ENCODE measurements at regions not wholly inside any gene's neighbourhood (a gene's known extent, or its start where the extent isn't known, plus 50 kb on each side); places are given as distances from the start of the nearest gene placed in this dataset.
"Not testable (repeated sequence)": the region's sequence is repeated elsewhere in the genome, so short reads cannot be mapped to it uniquely, and the experiment has no call there.

DNA sequence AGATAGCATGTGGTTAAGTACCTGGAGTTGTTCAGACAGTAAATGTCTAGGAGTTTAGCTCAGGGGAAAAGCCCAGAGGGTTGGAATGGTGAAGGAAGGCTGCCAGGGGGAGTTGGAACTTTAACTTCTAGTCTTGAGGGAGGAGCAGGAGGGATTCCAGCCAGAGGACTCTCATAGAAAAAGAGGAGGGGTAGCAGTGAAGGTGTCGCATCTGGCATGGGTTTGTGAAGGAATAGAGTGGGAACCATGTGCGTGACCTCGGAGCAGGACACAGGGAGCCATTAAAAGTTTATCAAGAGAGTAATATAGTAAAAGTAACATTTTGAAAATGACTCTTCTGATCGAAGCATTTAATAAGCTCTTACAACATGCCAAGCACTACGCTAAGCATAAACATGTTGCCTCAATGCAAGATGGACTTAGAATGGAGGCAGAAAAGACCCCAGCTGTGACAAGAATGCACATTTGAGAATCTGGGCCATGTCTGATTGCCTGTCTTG is 632.4 kb upstream of the CAMK1G start:
- H3K27ac Mint-ChIP-seq: no peak overlapping the region
- H3K4me3 Mint-ChIP-seq: no peak overlapping the region
- H3K36me3 Mint-ChIP-seq (ENCODE audit: low read depth): no peaks in the 10 kb centered on the region
- peaks cover 4% of the 10 kb centered on the region for H3K27me3 Mint-ChIP-seq (ENCODE audit: low read depth)
- no peaks in the 10 kb centered on the region for H3K9me3 Mint-ChIP-seq
- H3K4me1 Mint-ChIP-seq (ENCODE audit: low read depth): no peaks in the 10 kb centered on the region

DNA sequence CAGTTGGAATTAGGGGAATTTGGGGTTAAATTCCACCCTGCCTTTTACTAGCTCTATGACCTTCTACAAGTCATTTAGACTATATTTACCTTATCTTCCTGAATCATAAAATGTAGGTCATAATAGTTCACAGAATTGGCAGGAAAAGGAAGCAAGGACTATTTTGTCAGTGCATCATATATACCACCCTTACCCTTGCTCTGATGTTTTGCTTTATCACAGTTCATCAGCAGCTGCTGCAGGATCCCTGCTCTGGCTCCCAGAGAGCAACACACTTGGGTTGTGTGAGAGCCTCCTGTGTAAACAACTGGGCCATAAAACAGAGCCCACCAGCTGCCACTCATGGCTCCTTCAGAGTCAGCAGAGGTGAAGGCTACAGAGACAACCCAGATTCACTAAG is 631.6 kb upstream of the CAMK1G start:
- Mint-ChIP-seq H3K27me3 (ENCODE audit: low read depth) (peaks cover 2% of the 10 kb centered on the region), H3K36me3 (ENCODE audit: low read depth) (no peaks in the 10 kb centered on the region), H3K4me1 (ENCODE audit: low read depth) (no peaks in the 10 kb centered on the region), H3K9me3 (no peaks in the 10 kb centered on the region), H3K4me3 (no peak overlapping the region), H3K27ac (no peak overlapping the region)

DNA sequence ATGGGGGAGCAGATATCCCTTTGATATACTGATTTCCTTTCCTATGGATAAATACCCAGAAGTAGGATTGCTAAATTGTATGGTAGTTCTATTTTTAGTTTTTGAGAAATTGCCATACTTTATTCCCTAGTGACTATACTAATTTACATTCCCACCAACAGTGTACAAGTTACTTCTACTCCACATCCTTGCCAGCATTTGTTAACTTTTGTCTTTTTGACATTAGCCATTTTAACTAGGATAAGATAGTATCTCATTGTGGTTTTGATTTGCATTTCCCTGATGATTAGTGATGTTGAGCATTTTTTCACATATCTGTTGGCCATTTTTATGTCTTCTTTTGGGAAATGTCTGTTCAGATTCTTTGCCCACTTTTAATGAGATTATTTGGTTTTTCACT is 620.6 kb upstream of the CAMK1G start:
- Mint-ChIP-seq H3K27me3 (ENCODE audit: low read depth) (no peaks in the 10 kb centered on the region), H3K4me1 (ENCODE audit: low read depth) (no peaks in the 10 kb centered on the region), H3K27ac (no peak overlapping the region), H3K9me3 (no peaks in the 10 kb centered on the region), H3K36me3 (ENCODE audit: low read depth) (no peaks in the 10 kb centered on the region), H3K4me3 (no peak overlapping the region)

DNA sequence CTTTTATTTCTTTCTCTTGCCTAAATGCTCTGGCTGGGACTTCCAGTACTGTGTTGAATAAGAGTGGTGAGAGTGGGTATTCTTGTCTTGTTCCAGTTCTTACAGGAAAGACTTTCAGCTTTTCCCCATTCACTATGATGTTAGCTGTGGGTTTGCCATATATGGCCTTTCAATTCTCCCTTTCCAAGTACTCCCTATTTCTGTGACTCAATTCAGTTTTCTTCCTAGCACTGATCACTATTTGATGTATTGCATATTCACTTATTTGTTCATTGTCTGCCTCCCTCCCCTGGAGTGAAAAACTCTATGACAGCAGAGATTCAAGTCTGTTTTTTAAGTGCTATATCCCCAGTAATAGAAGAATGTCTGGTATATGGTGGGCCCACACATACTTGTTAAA is 618.2 kb upstream of the CAMK1G start:
- Mint-ChIP-seq H3K27me3 (ENCODE audit: low read depth) (peaks cover 4% of the 10 kb centered on the region), H3K27ac (no peak overlapping the region), H3K4me1 (ENCODE audit: low read depth) (no peaks in the 10 kb centered on the region), H3K4me3 (no peak overlapping the region), H3K9me3 (no peaks in the 10 kb centered on the region), H3K36me3 (ENCODE audit: low read depth) (no peaks in the 10 kb centered on the region)

GRCh38 chr1:208967334-208967733 is 616.2 kb upstream of the CAMK1G start:
- H3K9me3 Mint-ChIP-seq: no peaks in the 10 kb centered on the region
- H3K4me1 Mint-ChIP-seq (ENCODE audit: low read depth): no peaks in the 10 kb centered on the region
- no peak overlapping the region for H3K4me3 Mint-ChIP-seq
- H3K27ac Mint-ChIP-seq: no peak overlapping the region
- H3K36me3 Mint-ChIP-seq (ENCODE audit: low read depth): no peaks in the 10 kb centered on the region
- peaks cover 7% of the 10 kb centered on the region for H3K27me3 Mint-ChIP-seq (ENCODE audit: low read depth)

DNA sequence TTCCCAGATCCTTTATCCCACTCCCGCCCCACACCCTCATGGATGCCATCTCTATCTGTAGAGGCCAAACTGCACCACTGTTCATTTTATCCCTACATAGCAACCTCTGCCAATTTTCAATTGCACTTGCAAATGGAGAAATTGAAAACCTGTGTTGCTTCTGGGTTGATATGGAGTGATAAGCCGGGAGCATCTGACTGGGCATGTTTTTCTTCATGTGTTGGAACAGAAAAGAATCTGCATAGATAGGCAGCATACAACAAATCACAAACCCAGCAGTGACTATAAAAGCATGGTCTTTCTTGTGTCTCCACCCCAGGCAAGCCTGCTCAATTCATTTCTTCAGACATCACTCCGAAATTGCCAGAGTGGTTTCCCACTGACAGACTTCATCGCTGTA is 608.8 kb upstream of the CAMK1G start:
- Mint-ChIP-seq H3K27ac (no peak overlapping the region), H3K27me3 (ENCODE audit: low read depth) (peaks cover 29% of the 10 kb centered on the region), H3K4me3 (no peak overlapping the region), H3K36me3 (ENCODE audit: low read depth) (no peaks in the 10 kb centered on the region), H3K4me1 (ENCODE audit: low read depth) (no peaks in the 10 kb centered on the region), H3K9me3 (no peaks in the 10 kb centered on the region)

- Mint-ChIP-seq H3K4me3 (no peak overlapping the region), H3K27ac (no peak overlapping the region), H3K9me3 (no peaks in the 10 kb centered on the region), H3K4me1 (ENCODE audit: low read depth) (no peaks in the 10 kb centered on the region), H3K36me3 (ENCODE audit: low read depth) (no peaks in the 10 kb centered on the region), H3K27me3 (ENCODE audit: low read depth) (peaks cover 26% of the 10 kb centered on the region)
These were observed 608.1 kb upstream of the CAMK1G start for GRCh38 chr1:208975456-208975855.

GRCh38 chr1:208977012-208977411 is 606.5 kb upstream of the CAMK1G start:
- no peaks in the 10 kb centered on the region for H3K9me3 Mint-ChIP-seq
- no peak overlapping the region for H3K27ac Mint-ChIP-seq
- H3K27me3 Mint-ChIP-seq (ENCODE audit: low read depth): peaks cover 31% of the 10 kb centered on the region
- H3K4me1 Mint-ChIP-seq (ENCODE audit: low read depth): no peaks in the 10 kb centered on the region
- no peak overlapping the region for H3K4me3 Mint-ChIP-seq
- H3K36me3 Mint-ChIP-seq (ENCODE audit: low read depth): no peaks in the 10 kb centered on the region

DNA sequence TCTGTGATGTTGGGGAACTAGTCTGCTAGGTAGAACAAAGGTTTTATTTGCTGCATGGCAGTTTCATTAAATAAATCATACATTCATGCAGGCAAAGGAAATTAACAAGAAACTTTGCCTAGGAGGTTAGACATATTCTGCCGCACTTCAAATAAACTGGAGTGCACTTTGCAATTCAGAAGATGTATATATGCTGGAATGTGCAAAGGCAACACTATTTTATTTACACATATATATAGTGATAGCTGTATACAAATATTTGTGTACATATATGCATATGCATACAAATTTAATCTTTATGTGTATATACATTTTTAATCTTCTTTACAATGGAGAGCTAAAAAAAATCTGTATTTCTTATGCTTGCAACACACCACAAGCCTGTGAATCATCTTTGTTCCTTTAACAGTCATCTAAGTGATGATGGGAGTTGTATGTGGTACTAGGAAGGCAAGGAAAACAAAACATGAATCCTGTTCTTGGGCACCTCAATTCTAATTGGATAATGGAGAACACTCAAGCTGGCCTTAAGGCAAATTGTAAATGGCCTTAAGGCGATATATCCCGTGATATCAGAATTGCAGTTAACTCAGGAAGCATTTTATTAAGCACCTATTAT is 605.8 kb upstream of the CAMK1G start:
- Mint-ChIP-seq H3K27ac (no peak overlapping the region), H3K4me3 (no peak overlapping the region), H3K4me1 (ENCODE audit: low read depth) (no peaks in the 10 kb centered on the region), H3K9me3 (no peaks in the 10 kb centered on the region), H3K27me3 (ENCODE audit: low read depth) (peaks cover 31% of the 10 kb centered on the region), H3K36me3 (ENCODE audit: low read depth) (no peaks in the 10 kb centered on the region)

GRCh38 chr1:208979776-208980175 is 603.7 kb upstream of the CAMK1G start:
- H3K9me3 Mint-ChIP-seq: no peaks in the 10 kb centered on the region
- no peaks in the 10 kb centered on the region for H3K4me1 Mint-ChIP-seq (ENCODE audit: low read depth)
- H3K36me3 Mint-ChIP-seq (ENCODE audit: low read depth): no peaks in the 10 kb centered on the region
- no peak overlapping the region for H3K27ac Mint-ChIP-seq
- no peak overlapping the region for H3K4me3 Mint-ChIP-seq
- peaks cover 28% of the 10 kb centered on the region for H3K27me3 Mint-ChIP-seq (ENCODE audit: low read depth)

GRCh38 chr1:208980605-208981004 is 602.9 kb upstream of the CAMK1G start:
- peaks cover 32% of the 10 kb centered on the region for H3K27me3 Mint-ChIP-seq (ENCODE audit: low read depth)
- no peaks in the 10 kb centered on the region for H3K36me3 Mint-ChIP-seq (ENCODE audit: low read depth)
- H3K4me3 Mint-ChIP-seq: no peak overlapping the region
- no peaks in the 10 kb centered on the region for H3K4me1 Mint-ChIP-seq (ENCODE audit: low read depth)
- no peaks in the 10 kb centered on the region for H3K9me3 Mint-ChIP-seq
- H3K27ac Mint-ChIP-seq: no peak overlapping the region

GRCh38 chr1:208985231-208985630 is 598.3 kb upstream of the CAMK1G start:
- no peak overlapping the region for H3K4me3 Mint-ChIP-seq
- H3K9me3 Mint-ChIP-seq: peaks cover 4% of the 10 kb centered on the region
- H3K36me3 Mint-ChIP-seq (ENCODE audit: low read depth): peaks cover 5% of the 10 kb centered on the region
- peaks cover 16% of the 10 kb centered on the region for H3K4me1 Mint-ChIP-seq (ENCODE audit: low read depth)
- no peak overlapping the region for H3K27ac Mint-ChIP-seq
- H3K27me3 Mint-ChIP-seq (ENCODE audit: low read depth): peaks cover 15% of the 10 kb centered on the region

DNA sequence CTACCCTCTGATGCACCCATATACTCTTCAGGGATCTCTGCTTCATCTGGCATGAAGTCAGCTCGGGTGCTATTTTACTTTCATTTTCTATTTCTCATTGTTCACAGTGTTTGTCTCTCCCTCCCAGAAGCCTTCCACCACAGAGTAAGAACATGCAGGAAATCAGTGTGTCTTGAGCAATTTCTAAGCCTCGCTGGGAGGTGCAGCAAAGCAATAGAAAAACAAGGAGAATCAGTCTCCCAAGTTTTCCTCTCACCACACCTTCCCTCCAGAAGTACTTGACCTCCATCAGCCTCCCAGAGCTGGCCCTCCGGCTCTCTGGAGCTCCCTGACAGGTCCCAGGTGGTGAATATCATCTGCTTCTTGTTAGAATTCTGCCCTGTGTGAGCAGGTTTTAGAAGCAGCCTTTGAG is 594.7 kb upstream of the CAMK1G start:
- Mint-ChIP-seq H3K4me1 (ENCODE audit: low read depth) (peaks cover 16% of the 10 kb centered on the region), H3K4me3 (peak overlapping the region; percentile 81), H3K36me3 (ENCODE audit: low read depth) (peaks cover 5% of the 10 kb centered on the region), H3K9me3 (peaks cover 4% of the 10 kb centered on the region), H3K27me3 (ENCODE audit: low read depth) (peaks cover 19% of the 10 kb centered on the region), H3K27ac (peak overlapping the region; percentile 89)

DNA sequence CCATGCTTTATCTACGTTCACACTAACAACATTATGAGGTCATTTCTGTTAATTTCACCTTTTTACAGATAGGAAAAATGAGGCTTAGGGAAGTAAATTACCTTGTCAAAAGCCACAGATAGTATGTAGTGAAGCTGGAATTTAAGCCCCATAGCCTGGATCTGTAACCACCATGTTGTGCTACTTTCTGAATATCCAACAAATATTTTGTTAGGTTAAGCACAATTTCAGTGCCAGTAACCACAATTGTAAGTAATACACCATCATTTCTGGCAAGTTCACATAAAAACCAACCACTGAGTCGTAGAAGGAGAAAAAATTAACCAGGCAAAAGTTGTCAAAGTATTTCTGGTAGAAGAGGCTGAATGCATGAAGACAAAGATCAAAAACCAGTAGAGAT is 593.1 kb upstream of the CAMK1G start:
- H3K27me3 Mint-ChIP-seq (ENCODE audit: low read depth): peaks cover 26% of the 10 kb centered on the region
- peaks cover 4% of the 10 kb centered on the region for H3K9me3 Mint-ChIP-seq
- H3K36me3 Mint-ChIP-seq (ENCODE audit: low read depth): peaks cover 5% of the 10 kb centered on the region
- H3K27ac Mint-ChIP-seq: no peak overlapping the region
- H3K4me1 Mint-ChIP-seq (ENCODE audit: low read depth): peaks cover 16% of the 10 kb centered on the region
- H3K4me3 Mint-ChIP-seq: no peak overlapping the region

- H3K9me3 Mint-ChIP-seq; H3K4me1 Mint-ChIP-seq (ENCODE audit: low read depth); H3K36me3 Mint-ChIP-seq (ENCODE audit: low read depth); H3K4me3 Mint-ChIP-seq; H3K27ac Mint-ChIP-seq: not testable (repeated sequence)
- peaks cover 24% of the 10 kb centered on the region for H3K27me3 Mint-ChIP-seq (ENCODE audit: low read depth)
These were observed 586.5 kb upstream of the CAMK1G start for GRCh38 chr1:208997053-208997452.

Data from T-helper 1 cell treated with Interleukin-12 subunit alpha and Interleukin-12 subunit beta and Interleukin-4 antibody, amounts not matched to agents 30 μg/mL and 1 μg/mL, for 36 hours (primary cell).